GM21576 (cell line): ENCODE measurements at regions not wholly inside any gene's neighbourhood (a gene's known extent, or its start where the extent isn't known, plus 50 kb on each side); places are given as distances from the start of the nearest gene placed in this dataset.
"Not testable (repeated sequence)": the region's sequence is repeated elsewhere in the genome, so short reads cannot be mapped to it uniquely, and the experiment has no call there.

ENCODE experiments used
- ATAC-seq: cut with Tn5 transposase; IDR thresholded peaks from one replicate; pipeline ENCODE4 v1.9.1; 2021; ENCODE audit warnings: mild to moderate bottlenecking, moderate library complexity; ENCODE audit not compliant: unreplicated experiment

GRCh38 chr4:103422467-103423219 lies 224.5 kb upstream of the CENPE start:
- no peak for ATAC-seq

- no peak for ATAC-seq
Measured at GRCh38 chr4:103415801-103416200, 217.7 kb upstream of the CENPE start.

- not testable (repeated sequence) for ATAC-seq
Measured at GRCh38 chr4:103412646-103413045, 214.5 kb upstream of the CENPE start.

- no peak for ATAC-seq
Measured at GRCh38 chr4:103410386-103410785, 212.2 kb upstream of the CENPE start.

GRCh38 chr4:103405415-103405814 lies 207.3 kb upstream of the CENPE start:
- ATAC-seq = peak; percentile 76

GRCh38 chr4:103403619-103404018 lies 205.5 kb upstream of the CENPE start:
- no peak for ATAC-seq

GRCh38 chr4:103402198-103402597 lies 204.1 kb upstream of the CENPE start:
- no peak for ATAC-seq

GRCh38 chr4:103400405-103400804 lies 202.3 kb upstream of the CENPE start:
- peak; percentile 73 for ATAC-seq

GRCh38 chr4:103397541-103397940 lies 199.4 kb upstream of the CENPE start:
- ATAC-seq = no peak

- not testable (repeated sequence) for ATAC-seq
Measured at GRCh38 chr4:103387508-103388011, 189.4 kb upstream of the CENPE start.

GRCh38 chr4:103385565-103385964 lies 187.4 kb upstream of the CENPE start:
- ATAC-seq = not testable (repeated sequence)

GRCh38 chr4:103375278-103375677 lies 177.1 kb upstream of the CENPE start:
- ATAC-seq = no peak

GRCh38 chr4:103374758-103375157 lies 176.6 kb upstream of the CENPE start:
- no peak for ATAC-seq

- no peak for ATAC-seq
Measured at GRCh38 chr4:103374306-103374705, 176.2 kb upstream of the CENPE start.

GRCh38 chr4:103372002-103372558 lies 173.9 kb upstream of the CENPE start:
- no peak for ATAC-seq

- ATAC-seq = no peak
Measured at GRCh38 chr4:103370336-103370735, 172.2 kb upstream of the CENPE start.

- ATAC-seq = no peak
Measured at GRCh38 chr4:103365285-103365684, 167.1 kb upstream of the CENPE start.

- no peak for ATAC-seq
Measured at GRCh38 chr4:103364083-103364482, 165.9 kb upstream of the CENPE start.

GRCh38 chr4:103361926-103362325 lies 163.8 kb upstream of the CENPE start:
- ATAC-seq = no peak

GRCh38 chr4:103359900-103360299 lies 161.8 kb upstream of the CENPE start:
- ATAC-seq = no peak

- ATAC-seq = no peak
Measured at GRCh38 chr4:103354006-103354405, 155.9 kb upstream of the CENPE start.

- no peak for ATAC-seq
Measured at GRCh38 chr4:103329642-103330041, 131.5 kb upstream of the CENPE start.
